ENCODE measurements at regions not wholly inside any gene's neighbourhood (a gene's known extent, or its start where the extent isn't known, plus 50 kb on each side); places are given as distances from the start of the nearest gene placed in this dataset.

DNA sequence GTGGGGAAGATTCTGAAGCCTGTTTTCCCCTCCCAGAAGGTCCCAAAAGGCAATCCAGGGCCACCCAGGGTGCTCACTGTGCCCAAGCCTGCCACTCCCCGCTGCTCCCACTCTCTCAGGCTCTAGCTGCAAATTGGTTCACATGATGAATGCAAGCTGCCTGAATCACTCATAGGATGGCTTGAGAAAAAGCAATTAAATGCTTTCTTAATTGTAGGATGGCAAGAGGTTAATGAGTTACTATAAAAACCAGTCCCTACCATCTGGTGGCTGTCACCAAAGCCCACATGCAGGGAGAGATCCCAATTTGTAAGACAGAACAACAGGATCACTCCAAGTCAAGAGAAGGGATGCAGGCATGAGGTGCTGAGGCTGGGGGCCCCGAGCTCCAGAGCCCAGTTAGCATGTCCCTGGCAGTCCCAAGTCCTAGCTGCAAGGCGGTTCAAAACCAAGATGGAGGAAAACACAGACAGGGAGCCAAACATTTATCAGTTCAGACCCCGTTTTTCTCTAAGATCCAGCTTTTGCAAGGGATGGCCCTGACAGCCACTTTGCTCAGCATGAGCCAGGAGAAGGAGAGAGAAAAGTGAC, 207.1 kb downstream of the UACA start:
- no peak for DNase-seq (ENCODE audit: low spot score)
- Histone ChIP-seq H3K79me2 (no peaks in the 10 kb centered on the region), H3K27me3 (no peaks in the 10 kb centered on the region), H3K4me1 (ENCODE audit: insufficient read depth) (peaks cover 11% of the 10 kb centered on the region), H3K27ac (no peak overlapping the region), H3K36me3 (replicated peaks; ENCODE audit: insufficient read depth, low read depth) (no peaks in the 10 kb centered on the region), H3K9me3 (ENCODE audit: low read depth) (no peaks in the 10 kb centered on the region), H2AFZ (no peak overlapping the region), H3K9me2 (replicated peaks; ENCODE audit: insufficient read depth) (no peaks in the 10 kb centered on the region), H4K20me1 (ENCODE audit: insufficient read depth, poor library complexity, severe bottlenecking) (no peaks in the 10 kb centered on the region), H3K4me3 (no peak overlapping the region), H3K4me2 (no peak overlapping the region)
- WGBS (ENCODE audit: low lambda C conversion rate, missing lambda C conversion rate) = 78% methylated on average over 4 of the region's 4 CpGs
- TF ChIP-seq EZH2 (IDR thresholded peaks at IDR 0.05; ENCODE audit: borderline replicate concordance) (no peak), EZH2phosphoT487 (IDR thresholded peaks at IDR 0.05; ENCODE audit: low read depth, severe bottlenecking, unreplicated experiment) (no peak)

DNA sequence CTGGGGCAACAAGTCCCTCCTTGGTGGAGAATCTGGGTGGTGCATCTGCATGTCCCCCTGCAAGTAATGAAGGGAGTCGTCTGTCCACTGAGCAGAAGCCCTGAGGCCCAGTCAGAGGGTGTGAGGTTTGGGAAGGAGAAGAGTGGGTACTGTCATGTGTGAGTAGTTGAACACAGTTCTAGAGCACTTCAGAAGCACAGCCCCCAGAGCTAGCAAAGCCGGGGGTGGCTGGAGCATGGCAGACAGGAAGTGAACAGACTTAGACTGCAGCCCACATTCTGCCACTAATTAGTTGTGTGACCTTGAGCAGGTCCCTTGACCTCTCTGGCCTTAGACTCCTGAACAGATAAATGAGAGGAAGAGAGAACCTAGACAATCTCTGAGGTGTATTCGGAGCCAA, 207.6 kb downstream of the UACA start:
- Histone ChIP-seq H3K4me3 (no peak overlapping the region), H3K27ac (no peak overlapping the region), H3K9me2 (replicated peaks; ENCODE audit: insufficient read depth) (no peaks in the 10 kb centered on the region), H2AFZ (no peak overlapping the region), H3K4me1 (ENCODE audit: insufficient read depth) (peaks cover 11% of the 10 kb centered on the region), H3K36me3 (replicated peaks; ENCODE audit: insufficient read depth, low read depth) (no peaks in the 10 kb centered on the region), H3K9me3 (ENCODE audit: low read depth) (no peaks in the 10 kb centered on the region), H3K4me2 (no peak overlapping the region), H3K79me2 (no peaks in the 10 kb centered on the region), H3K27me3 (no peaks in the 10 kb centered on the region), H4K20me1 (ENCODE audit: insufficient read depth, poor library complexity, severe bottlenecking) (no peaks in the 10 kb centered on the region)
- DNase-seq (ENCODE audit: low spot score) = no peak
- no peak for TF ChIP-seq CTCF (IDR thresholded peaks at IDR 0.05; ENCODE audit: poor library complexity)
- TF ChIP-seq EZH2phosphoT487 (IDR thresholded peaks at IDR 0.05; ENCODE audit: low read depth, severe bottlenecking, unreplicated experiment) = no peak
- no peak for TF ChIP-seq EZH2 (IDR thresholded peaks at IDR 0.05; ENCODE audit: borderline replicate concordance)
- 82% methylated on average over 3 of the region's 3 CpGs for WGBS (ENCODE audit: low lambda C conversion rate, missing lambda C conversion rate)

GRCh38 chr15:70547846-70548487, 215.4 kb downstream of the UACA start:
- TF ChIP-seq EZH2phosphoT487 (IDR thresholded peaks at IDR 0.05; ENCODE audit: low read depth, severe bottlenecking, unreplicated experiment) (no peak), EZH2 (IDR thresholded peaks at IDR 0.05; ENCODE audit: borderline replicate concordance) (no peak), CTCF (IDR thresholded peaks at IDR 0.05; ENCODE audit: poor library complexity) (no peak)
- Histone ChIP-seq H3K27ac (no peak overlapping the region), H3K4me2 (no peak overlapping the region), H2AFZ (no peak overlapping the region), H3K4me3 (no peak overlapping the region), H3K4me1 (ENCODE audit: insufficient read depth) (no peaks in the 10 kb centered on the region), H4K20me1 (ENCODE audit: insufficient read depth, poor library complexity, severe bottlenecking) (no peaks in the 10 kb centered on the region), H3K27me3 (no peaks in the 10 kb centered on the region), H3K9me3 (ENCODE audit: low read depth) (no peaks in the 10 kb centered on the region), H3K79me2 (no peaks in the 10 kb centered on the region), H3K9me2 (replicated peaks; ENCODE audit: insufficient read depth) (no peaks in the 10 kb centered on the region), H3K36me3 (replicated peaks; ENCODE audit: insufficient read depth, low read depth) (no peaks in the 10 kb centered on the region)
- no peak for DNase-seq (ENCODE audit: low spot score)

GRCh38 chr15:70545526-70545925, 217.8 kb downstream of the UACA start:
- no peak for TF ChIP-seq EZH2 (IDR thresholded peaks at IDR 0.05; ENCODE audit: borderline replicate concordance)
- no peak for TF ChIP-seq CTCF (IDR thresholded peaks at IDR 0.05; ENCODE audit: poor library complexity)
- no peak for TF ChIP-seq EZH2phosphoT487 (IDR thresholded peaks at IDR 0.05; ENCODE audit: low read depth, severe bottlenecking, unreplicated experiment)
- no peaks in the 10 kb centered on the region for H3K27me3 ChIP-seq
- H3K27ac ChIP-seq = no peak overlapping the region
- H3K4me1 ChIP-seq (ENCODE audit: insufficient read depth) = no peaks in the 10 kb centered on the region
- H4K20me1 ChIP-seq (ENCODE audit: insufficient read depth, poor library complexity, severe bottlenecking) = no peaks in the 10 kb centered on the region
- no peaks in the 10 kb centered on the region for H3K9me3 ChIP-seq (ENCODE audit: low read depth)
- no peaks in the 10 kb centered on the region for H3K79me2 ChIP-seq
- H3K9me2 ChIP-seq (replicated peaks; ENCODE audit: insufficient read depth) = no peaks in the 10 kb centered on the region
- 94% methylated on average over 2 of the region's 2 CpGs for WGBS (ENCODE audit: low lambda C conversion rate, missing lambda C conversion rate)
- DNase-seq (ENCODE audit: low spot score) = no peak
- H3K4me3 ChIP-seq = no peak overlapping the region
- H3K4me2 ChIP-seq = no peak overlapping the region
- no peaks in the 10 kb centered on the region for H3K36me3 ChIP-seq (replicated peaks; ENCODE audit: insufficient read depth, low read depth)
- no peak overlapping the region for H2AFZ ChIP-seq

All from hepatocyte (in vitro differentiated cells).